Mesodermal cell (in vitro differentiated cells): ENCODE measurements at regions not wholly inside any gene's neighbourhood (a gene's known extent, or its start where the extent isn't known, plus 50 kb on each side); places are given as distances from the start of the nearest gene placed in this dataset.

Experiments used
- H3K27ac ChIP-seq: 2 replicates; pipeline ENCODE4 v1.7.0; 2013; ENCODE audit warnings: mild to moderate bottlenecking, low read depth, low read length, moderate library complexity; ENCODE audit not compliant: severe bottlenecking
- H3K36me3 ChIP-seq: 2 replicates; pipeline ENCODE4 v1.7.1; 2013; ENCODE audit warnings: mild to moderate bottlenecking, low read length, moderate library complexity; ENCODE audit not compliant: control insufficient read depth, insufficient read depth
- H3K4me1 ChIP-seq: one replicate; pipeline ENCODE4 v1.7.1; 2013; ENCODE audit warnings: mild to moderate bottlenecking, low read length; ENCODE audit not compliant: insufficient read depth, control insufficient read depth, poor library complexity, severe bottlenecking
- H3K4me3 ChIP-seq: 2 replicates; pipeline ENCODE4 v1.7.0; 2013; ENCODE audit warnings: low read length, control low read depth, mild to moderate bottlenecking; ENCODE audit not compliant: insufficient read depth, poor library complexity, severe bottlenecking; ENCODE audit errors: extremely low read depth
- H3K9me3 ChIP-seq: 2 replicates; pipeline ENCODE4 v1.7.1; 2013; ENCODE audit warnings: mild to moderate bottlenecking, low read length, moderate library complexity; ENCODE audit not compliant: control insufficient read depth
- WGBS, 2 experiments: methylation state at CpG; one replicate each; pipeline ENCODE4 v1.1.5; 2013; ENCODE audit warnings: missing lambda C conversion rate in 2 of 2; ENCODE audit not compliant: insufficient coverage in 2 of 2; 5-methylcytosine and 5-hydroxymethylcytosine counted together

DNA sequence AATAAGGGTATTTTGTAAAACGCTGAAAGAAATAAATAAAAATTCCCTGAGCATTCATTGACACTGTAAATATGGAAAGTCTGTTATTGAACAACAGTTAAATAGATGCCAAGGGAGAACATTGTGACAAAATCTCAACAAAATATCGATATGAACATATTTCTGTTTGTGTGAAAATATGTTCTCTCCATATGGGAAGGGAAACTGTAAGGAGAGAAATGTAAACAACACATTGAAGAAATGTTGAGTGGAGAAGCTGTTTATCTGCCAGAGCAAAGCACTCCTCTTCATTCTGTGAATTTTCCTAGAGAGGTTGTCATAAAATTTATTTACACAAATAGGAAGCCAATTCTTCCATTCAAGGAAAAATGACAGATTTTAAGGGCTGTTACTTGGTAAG, 57.1 kb upstream of the EOMES start:
- no peak overlapping the region for H3K4me3 ChIP-seq
- no peaks in the 10 kb centered on the region for H3K36me3 ChIP-seq
- no peak overlapping the region for H3K27ac ChIP-seq
- H3K4me1 ChIP-seq: no peaks in the 10 kb centered on the region
- WGBS, 2 experiments: 76% methylated on average over 2 of the region's 2 CpGs; no CpG with 5 or more reads in 1 of the 2 experiments
- H3K9me3 ChIP-seq: no peaks in the 10 kb centered on the region

GRCh38 chr3:27789420-27789819, 67.3 kb upstream of the EOMES start:
- Histone ChIP-seq H3K4me3 (no peak overlapping the region), H3K9me3 (no peaks in the 10 kb centered on the region), H3K36me3 (no peaks in the 10 kb centered on the region), H3K27ac (no peak overlapping the region), H3K4me1 (no peaks in the 10 kb centered on the region)
- no CpG with 5 or more reads among the region's 2 CpGs for WGBS, 2 experiments

GRCh38 chr3:27791956-27792355, 69.8 kb upstream of the EOMES start:
- H3K4me1 ChIP-seq: no peaks in the 10 kb centered on the region
- H3K4me3 ChIP-seq: no peak overlapping the region
- no peak overlapping the region for H3K27ac ChIP-seq
- 83 to 100% methylated on average over 1 to 2 of the region's 2 CpGs for WGBS, 2 experiments
- no peaks in the 10 kb centered on the region for H3K9me3 ChIP-seq
- no peaks in the 10 kb centered on the region for H3K36me3 ChIP-seq

GRCh38 chr3:27792869-27793268, 70.7 kb upstream of the EOMES start:
- no peaks in the 10 kb centered on the region for H3K9me3 ChIP-seq
- H3K36me3 ChIP-seq: no peaks in the 10 kb centered on the region
- WGBS, 2 experiments: 89 to 100% methylated on average over 2 to 3 of the region's 3 CpGs
- no peaks in the 10 kb centered on the region for H3K4me1 ChIP-seq
- no peak overlapping the region for H3K27ac ChIP-seq
- H3K4me3 ChIP-seq: no peak overlapping the region

- Histone ChIP-seq H3K27ac (no peak overlapping the region), H3K4me3 (no peak overlapping the region), H3K9me3 (no peaks in the 10 kb centered on the region), H3K36me3 (no peaks in the 10 kb centered on the region), H3K4me1 (no peaks in the 10 kb centered on the region)
- WGBS, 2 experiments: 100% methylated on average over 1 of the region's 4 CpGs; no CpG with 5 or more reads in 1 of the 2 experiments
These were observed 72.1 kb upstream of the EOMES start for GRCh38 chr3:27794211-27794610.

DNA sequence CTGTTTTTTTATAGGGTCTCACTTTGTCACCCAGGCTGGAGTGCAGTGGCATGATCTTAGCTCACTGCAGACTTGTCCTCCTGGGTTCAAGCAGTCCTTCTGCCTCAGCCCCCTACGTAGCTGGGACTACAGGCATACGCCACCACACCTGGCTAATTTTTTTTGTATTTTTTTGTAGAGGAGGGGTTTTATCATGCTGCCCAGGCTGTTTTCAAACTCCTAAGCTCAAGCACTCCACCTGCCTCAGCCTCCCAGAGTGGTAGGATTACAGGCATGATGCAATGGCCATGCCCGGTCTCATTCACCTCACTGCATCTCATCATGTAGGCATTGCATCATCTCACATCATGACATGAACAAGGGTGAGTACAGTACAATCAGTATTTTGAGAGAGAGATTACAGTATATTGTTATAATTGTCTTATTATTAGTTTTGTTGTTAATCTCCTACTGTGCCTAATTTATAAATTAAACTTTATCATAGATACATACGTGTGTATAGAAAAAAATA, 74.3 kb upstream of the EOMES start:
- WGBS, 2 experiments: no CpG with 5 or more reads among the region's 4 CpGs
- H3K4me3 ChIP-seq: no peak overlapping the region
- H3K9me3 ChIP-seq: no peaks in the 10 kb centered on the region
- no peaks in the 10 kb centered on the region for H3K36me3 ChIP-seq
- no peak overlapping the region for H3K27ac ChIP-seq
- no peaks in the 10 kb centered on the region for H3K4me1 ChIP-seq

DNA sequence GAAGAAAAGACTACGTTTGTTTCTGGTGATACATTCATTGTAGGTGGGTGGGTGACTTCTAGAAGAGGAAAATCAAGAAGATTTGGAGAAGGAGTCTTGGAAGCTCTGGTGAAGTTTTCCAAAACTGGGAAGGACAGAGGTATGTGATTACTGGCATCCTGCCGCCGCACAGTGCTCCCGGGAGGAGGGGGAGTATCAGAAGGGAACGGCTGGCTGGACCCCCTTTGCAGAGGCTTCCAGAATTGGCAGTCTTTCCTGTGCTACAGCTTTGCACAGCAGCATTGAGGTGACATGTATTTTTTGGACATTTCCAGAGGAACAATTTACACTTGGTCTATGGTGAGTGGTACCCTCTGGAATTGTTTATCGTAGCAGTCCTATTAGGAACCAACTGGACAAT, 75.7 kb upstream of the EOMES start:
- H3K27ac ChIP-seq: no peak overlapping the region
- H3K9me3 ChIP-seq: no peaks in the 10 kb centered on the region
- H3K4me3 ChIP-seq: no peak overlapping the region
- 94 to 98% methylated on average over 5 of the region's 6 CpGs for WGBS, 2 experiments
- no peaks in the 10 kb centered on the region for H3K4me1 ChIP-seq
- H3K36me3 ChIP-seq: no peaks in the 10 kb centered on the region

GRCh38 chr3:27800261-27800660, 78.1 kb upstream of the EOMES start:
- no peaks in the 10 kb centered on the region for H3K4me1 ChIP-seq
- H3K27ac ChIP-seq: no peak overlapping the region
- WGBS, 2 experiments: 86 to 100% methylated on average over 1 to 2 of the region's 3 CpGs
- H3K36me3 ChIP-seq: no peaks in the 10 kb centered on the region
- no peak overlapping the region for H3K4me3 ChIP-seq
- H3K9me3 ChIP-seq: no peaks in the 10 kb centered on the region

GRCh38 chr3:27802425-27802824, 80.3 kb upstream of the EOMES start:
- H3K36me3 ChIP-seq: no peaks in the 10 kb centered on the region
- no CpG with 5 or more reads among the region's 2 CpGs for WGBS, 2 experiments
- H3K4me1 ChIP-seq: no peaks in the 10 kb centered on the region
- H3K27ac ChIP-seq: no peak overlapping the region
- H3K9me3 ChIP-seq: no peaks in the 10 kb centered on the region
- H3K4me3 ChIP-seq: no peak overlapping the region

GRCh38 chr3:27802849-27803248, 80.7 kb upstream of the EOMES start:
- Histone ChIP-seq H3K4me3 (no peak overlapping the region), H3K36me3 (no peaks in the 10 kb centered on the region), H3K9me3 (no peaks in the 10 kb centered on the region), H3K4me1 (no peaks in the 10 kb centered on the region), H3K27ac (no peak overlapping the region)

- no peak overlapping the region for H3K27ac ChIP-seq
- no peaks in the 10 kb centered on the region for H3K36me3 ChIP-seq
- H3K4me1 ChIP-seq: no peaks in the 10 kb centered on the region
- no peak overlapping the region for H3K4me3 ChIP-seq
- H3K9me3 ChIP-seq: no peaks in the 10 kb centered on the region
- 88% methylated on average over 1 of the region's 2 CpGs; no CpG with 5 or more reads in 1 of the 2 experiments for WGBS, 2 experiments
These were observed 83.2 kb upstream of the EOMES start for GRCh38 chr3:27805282-27805681.
